Tongue (tissue), 1 donor: ENCODE measurements at regions not wholly inside any gene's neighbourhood (a gene's known extent, or its start where the extent isn't known, plus 50 kb on each side); places are given as distances from the start of the nearest gene placed in this dataset.

Experiments used
- DNase-seq: peaks from one replicate; pipeline ENCODE4 v3.0.0-alpha.2; 2015

GRCh38 chr2:18465979-18466378 lies 94.5 kb downstream of the RDH14 start:
- no peak for DNase-seq

- no peak for DNase-seq
Measured at GRCh38 chr2:18464913-18465312, 95.5 kb downstream of the RDH14 start.

GRCh38 chr2:18456026-18456425 lies 104.4 kb downstream of the RDH14 start:
- DNase-seq: no peak

GRCh38 chr2:18455236-18455862 lies 105.1 kb downstream of the RDH14 start:
- DNase-seq: no peak

GRCh38 chr2:18454692-18455235 lies 105.7 kb downstream of the RDH14 start:
- no peak for DNase-seq

- no peak for DNase-seq
Measured at GRCh38 chr2:18446715-18447114, 113.7 kb downstream of the RDH14 start.

- DNase-seq: no peak
Measured at GRCh38 chr2:18445433-18446320, 114.8 kb downstream of the RDH14 start.

GRCh38 chr2:18444806-18445205 lies 115.6 kb downstream of the RDH14 start:
- no peak for DNase-seq

GRCh38 chr2:18441583-18441982 lies 118.9 kb downstream of the RDH14 start:
- DNase-seq: no peak

- DNase-seq: no peak
Measured at GRCh38 chr2:18440777-18441176, 119.7 kb downstream of the RDH14 start.

GRCh38 chr2:18440141-18440661 lies 120.3 kb downstream of the RDH14 start:
- DNase-seq: no peak

- no peak for DNase-seq
Measured at GRCh38 chr2:18439716-18440115, 120.7 kb downstream of the RDH14 start.

- no peak for DNase-seq
Measured at GRCh38 chr2:18437909-18438308, 122.5 kb downstream of the RDH14 start.

GRCh38 chr2:18436503-18437005 lies 123.9 kb downstream of the RDH14 start:
- peak; percentile 65 for DNase-seq

GRCh38 chr2:18435426-18436037 lies 124.9 kb downstream of the RDH14 start:
- DNase-seq: peak; percentile 83

GRCh38 chr2:18433872-18434271 lies 126.6 kb downstream of the RDH14 start:
- DNase-seq: no peak

- DNase-seq: peak; percentile 57
Measured at GRCh38 chr2:18432999-18433398, 127.5 kb downstream of the RDH14 start.

GRCh38 chr2:18430996-18431748 lies 129.3 kb downstream of the RDH14 start:
- no peak for DNase-seq

- DNase-seq: no peak
Measured at GRCh38 chr2:18428516-18428915, 131.9 kb downstream of the RDH14 start.

GRCh38 chr2:18427762-18428161 lies 132.7 kb downstream of the RDH14 start:
- DNase-seq: no peak

- no peak for DNase-seq
Measured at GRCh38 chr2:18426174-18426573, 134.3 kb downstream of the RDH14 start.

- DNase-seq: peak; percentile 19
Measured at GRCh38 chr2:18425210-18425703, 135.2 kb downstream of the RDH14 start.
